HEK293 (cell line): ENCODE measurements at regions not wholly inside any gene's neighbourhood (a gene's known extent, or its start where the extent isn't known, plus 50 kb on each side); places are given as distances from the start of the nearest gene placed in this dataset.

Source experiments
- CTCF ChIP-seq: fragments of 450-650 bp; formaldehyde crosslinking; IDR thresholded peaks from 2 replicates; pipeline ENCODE4 v1.5.1; 2016; ENCODE audit warnings: missing biosample characterization, missing genetic modification characterization
- IKZF3 ChIP-seq: fragments of 450-650 bp; IDR thresholded peaks from 2 replicates; pipeline ENCODE4 v1.5.0; 2018; ENCODE audit warnings: missing biosample characterization, mild to moderate bottlenecking, missing genetic modification characterization, moderate library complexity
- KLF16 ChIP-seq: fragments of 450-650 bp; formaldehyde crosslinking; IDR thresholded peaks from 2 replicates; pipeline ENCODE4 v1.5.1; 2017; ENCODE audit warnings: missing biosample characterization, missing genetic modification characterization
- PBX3 ChIP-seq: sonication (generic); formaldehyde crosslinking; IDR thresholded peaks from 2 replicates; pipeline ENCODE4 v1.8.1; 2022; ENCODE audit warnings: mild to moderate bottlenecking, moderate library complexity, missing genetic modification reagents
- REST ChIP-seq: fragments of 450-650 bp; formaldehyde crosslinking; IDR thresholded peaks from 2 replicates; pipeline ENCODE4 v1.5.1; 2016; ENCODE audit warnings: missing biosample characterization, missing genetic modification characterization
- ZNF146 ChIP-seq: fragments of 450-650 bp; formaldehyde crosslinking; IDR thresholded peaks from 2 replicates; pipeline ENCODE4 v1.5.1; 2016; ENCODE audit warnings: missing biosample characterization, missing genetic modification characterization
- ZNF24 ChIP-seq: fragments of 450-650 bp; formaldehyde crosslinking; IDR thresholded peaks from 2 replicates; pipeline ENCODE4 v1.5.1; 2016; ENCODE audit warnings: missing biosample characterization, missing genetic modification characterization
- ZNF266 ChIP-seq: fragments of 450-650 bp; formaldehyde crosslinking; IDR thresholded peaks from 2 replicates; pipeline ENCODE4 v1.5.1; 2016; ENCODE audit warnings: missing biosample characterization, missing genetic modification characterization, low read depth
- ZNF530 ChIP-seq: fragments of 450-650 bp; formaldehyde crosslinking; IDR thresholded peaks from 2 replicates; pipeline ENCODE4 v1.5.1; 2016; ENCODE audit warnings: low read depth, missing biosample characterization, missing genetic modification characterization
- ZNF544 ChIP-seq: fragments of 450-650 bp; formaldehyde crosslinking; IDR thresholded peaks from 2 replicates; pipeline ENCODE4 v1.5.0; 2017; ENCODE audit warnings: missing biosample characterization, missing genetic modification characterization
- ZNF626 ChIP-seq: fragments of 450-650 bp; sonication (Bioruptor Pico); formaldehyde crosslinking; IDR thresholded peaks from 2 replicates; pipeline ENCODE4 v1.5.1; 2018; ENCODE audit warnings: missing biosample characterization, missing genetic modification characterization, inconsistent platforms
- ZNF660 ChIP-seq: fragments of 450-650 bp; IDR thresholded peaks from 2 replicates; pipeline ENCODE4 v1.5.1; 2018; ENCODE audit warnings: missing biosample characterization, mild to moderate bottlenecking, missing genetic modification characterization
- ZNF777 ChIP-seq: fragments of 450-650 bp; formaldehyde crosslinking; IDR thresholded peaks from 2 replicates; pipeline ENCODE4 v1.5.1; 2017; ENCODE audit warnings: missing biosample characterization, missing genetic modification characterization, borderline replicate concordance
- ZSCAN23 ChIP-seq: fragments of 450-650 bp; formaldehyde crosslinking; IDR thresholded peaks from 2 replicates; pipeline ENCODE4 v1.5.1; 2016; ENCODE audit warnings: missing biosample characterization, missing genetic modification characterization

GRCh38 chr7:46015107-46015868 is 94.2 kb upstream of the IGFBP3 start:
- TF ChIP-seq ZNF530 (tag by site-specific recombination) (no peak), ZNF146 (tag by site-specific recombination) (no peak), CTCF (tag by site-specific recombination) (no peak), PBX3 (CRISPR knock-in tag) (no peak), ZNF626 (tag by site-specific recombination) (no peak), REST (tag by site-specific recombination) (no peak), ZNF660 (tag by site-specific recombination) (no peak), ZNF544 (tag by site-specific recombination) (no peak), ZNF266 (tag by site-specific recombination) (no peak), ZSCAN23 (tag by site-specific recombination) (no peak), IKZF3 (no peak), ZNF777 (tag by site-specific recombination) (no peak), ZNF24 (no peak), KLF16 (tag by site-specific recombination) (no peak)
